DMS153 treated with DMSO at 0.1 percent for 48 hours (cell line): ENCODE measurements at regions not wholly inside any gene's neighbourhood (a gene's known extent, or its start where the extent isn't known, plus 50 kb on each side); places are given as distances from the start of the nearest gene placed in this dataset.
"Not testable (repeated sequence)": the region's sequence is repeated elsewhere in the genome, so short reads cannot be mapped to it uniquely, and the experiment has no call there.

ENCODE experiments used
- DNase-seq: peaks from one replicate; lab custom pipeline; 2025; ENCODE audit not compliant: unreplicated experiment; lab: John Stamatoyannopoulos, UW

- no peak for DNase-seq
Measured at GRCh38 chr11:96694338-96694737, 304.5 kb downstream of the JRKL start.

GRCh38 chr11:96696731-96697130 is 306.9 kb downstream of the JRKL start:
- DNase-seq = no peak

GRCh38 chr11:96697466-96697865 is 307.7 kb downstream of the JRKL start:
- no peak for DNase-seq

GRCh38 chr11:96704847-96705246 is 315.0 kb downstream of the JRKL start:
- DNase-seq = no peak

GRCh38 chr11:96706761-96707160 is 316.9 kb downstream of the JRKL start:
- DNase-seq = no peak

- no peak for DNase-seq
Measured at GRCh38 chr11:96707273-96707672, 317.5 kb downstream of the JRKL start.

- DNase-seq = no peak
Measured at GRCh38 chr11:96708219-96708878, 318.5 kb downstream of the JRKL start.

- DNase-seq = no peak
Measured at GRCh38 chr11:96713301-96713700, 323.5 kb downstream of the JRKL start.

- no peak for DNase-seq
Measured at GRCh38 chr11:96714689-96715088, 324.9 kb downstream of the JRKL start.

GRCh38 chr11:96715208-96715607 is 325.4 kb downstream of the JRKL start:
- DNase-seq = no peak

GRCh38 chr11:96736601-96737000 is 346.8 kb downstream of the JRKL start:
- DNase-seq = no peak

GRCh38 chr11:96738311-96738710 is 348.5 kb downstream of the JRKL start:
- no peak for DNase-seq

GRCh38 chr11:96741068-96741467 is 351.3 kb downstream of the JRKL start:
- DNase-seq = no peak

GRCh38 chr11:96744697-96745096 is 354.9 kb downstream of the JRKL start:
- DNase-seq = no peak

- no peak for DNase-seq
Measured at GRCh38 chr11:96748639-96749370, 359.0 kb downstream of the JRKL start.

- not testable (repeated sequence) for DNase-seq
Measured at GRCh38 chr11:96751807-96752206, 362.0 kb downstream of the JRKL start.

- DNase-seq = no peak
Measured at GRCh38 chr11:96752221-96752620, 362.4 kb downstream of the JRKL start.

GRCh38 chr11:96753997-96754396 is 364.2 kb downstream of the JRKL start:
- DNase-seq = no peak

- DNase-seq = no peak
Measured at GRCh38 chr11:96755209-96755608, 365.4 kb downstream of the JRKL start.

GRCh38 chr11:96755752-96756151 is 365.9 kb downstream of the JRKL start:
- no peak for DNase-seq

- no peak for DNase-seq
Measured at GRCh38 chr11:96758957-96759356, 369.1 kb downstream of the JRKL start.

- DNase-seq = no peak
Measured at GRCh38 chr11:96760306-96760705, 370.5 kb downstream of the JRKL start.

- DNase-seq = no peak
Measured at GRCh38 chr11:96760815-96761214, 371.0 kb downstream of the JRKL start.
